Common myeloid progenitor, CD34-positive (primary cell): ENCODE measurements at regions not wholly inside any gene's neighbourhood (a gene's known extent, or its start where the extent isn't known, plus 50 kb on each side); places are given as distances from the start of the nearest gene placed in this dataset.

Source experiments
- CTCF ChIA-PET: fragments of 350-600 bp; sonication (Branson Sonifier 250); formaldehyde crosslinking; loops from one replicate; lab custom pipeline; 2021; ENCODE audit warnings: antibody characterized with exemption; lab: Charles Lee
- POLR2A ChIA-PET: fragments of 350-600 bp; sonication (Branson Sonifier 250); formaldehyde crosslinking; loops from one replicate; lab custom pipeline; 2021; ENCODE audit warnings: antibody characterized with exemption; lab: Charles Lee
- DNase-seq, 3 donors: peaks; one replicate each; pipeline versions ENCODE4 v3.0.0 to v3.0.0-alpha.2; 2013
- H3K27ac ChIP-seq, 2 experiments: 1 replicate in 1 of 2; 2 replicates in 1 of 2; pipeline ENCODE4 v1.7.0; 2013; ENCODE audit warnings: inconsistent platforms in 2 of 2, low read length in 2 of 2, mild to moderate bottlenecking in 2 of 2, low read depth in 1 of 2, moderate library complexity in 1 of 2; ENCODE audit not compliant: severe bottlenecking in 2 of 2, insufficient read depth in 1 of 2, poor library complexity in 1 of 2
- H3K27me3 ChIP-seq, 5 experiments: replicated peaks in 2 of 5; 1 replicate in 3 of 5; 2 replicates in 2 of 5; pipeline versions ENCODE4 v1.6.1 to v1.7.0; 2013; ENCODE audit warnings: low read length in 4 of 5, mild to moderate bottlenecking in 2 of 5, moderate library complexity in 2 of 5, inconsistent platforms in 1 of 5; ENCODE audit not compliant: insufficient read depth in 5 of 5, control insufficient read depth in 4 of 5
- H3K36me3 ChIP-seq, 4 experiments: 1 replicate in 2 of 4; 2 replicates in 2 of 4; pipeline versions ENCODE4 v1.6.1 to v1.7.0; 2013; ENCODE audit warnings: low read length in 3 of 4, control low read depth in 1 of 4, mild to moderate bottlenecking in 1 of 4; ENCODE audit not compliant: control insufficient read depth in 4 of 4, insufficient read depth in 4 of 4
- H3K4me1 ChIP-seq, 4 experiments: 1 replicate in 3 of 4; 2 replicates in 1 of 4; pipeline versions ENCODE4 v1.6.1 to v1.7.1; 2013; ENCODE audit warnings: low read length in 3 of 4, mild to moderate bottlenecking in 3 of 4, control low read depth in 1 of 4, inconsistent platforms in 1 of 4, moderate library complexity in 1 of 4; ENCODE audit not compliant: control insufficient read depth in 4 of 4, insufficient read depth in 4 of 4; ENCODE audit errors: control extremely low read depth in 1 of 4
- H3K4me3 ChIP-seq, 7 experiments: 1 replicate in 4 of 7; 2 replicates in 3 of 7; pipeline versions ENCODE4 v1.5.1 to v1.7.0; 2013; ENCODE audit warnings: mild to moderate bottlenecking in 7 of 7, low read length in 6 of 7, moderate library complexity in 6 of 7, inconsistent platforms in 2 of 7, low read depth in 2 of 7, control low read depth in 1 of 7; ENCODE audit not compliant: insufficient read depth in 4 of 7, control insufficient read depth in 1 of 7; ENCODE audit errors: extremely low read depth in 1 of 7
- H3K9me3 ChIP-seq, 5 experiments: 1 replicate in 4 of 5; 2 replicates in 1 of 5; pipeline versions ENCODE4 v1.6.1 to v1.7.1; 2013; ENCODE audit warnings: low read length in 4 of 5, mild to moderate bottlenecking in 2 of 5, inconsistent platforms in 1 of 5, low read depth in 1 of 5, moderate library complexity in 1 of 5; ENCODE audit not compliant: control insufficient read depth in 4 of 5, insufficient read depth in 2 of 5; ENCODE audit errors: control extremely low read depth in 1 of 5
- WGBS: methylation state at CpG from one replicate; pipeline ENCODE4 v1.1.5; 2013; ENCODE audit not compliant: insufficient coverage; 5-methylcytosine and 5-hydroxymethylcytosine counted together

DNA sequence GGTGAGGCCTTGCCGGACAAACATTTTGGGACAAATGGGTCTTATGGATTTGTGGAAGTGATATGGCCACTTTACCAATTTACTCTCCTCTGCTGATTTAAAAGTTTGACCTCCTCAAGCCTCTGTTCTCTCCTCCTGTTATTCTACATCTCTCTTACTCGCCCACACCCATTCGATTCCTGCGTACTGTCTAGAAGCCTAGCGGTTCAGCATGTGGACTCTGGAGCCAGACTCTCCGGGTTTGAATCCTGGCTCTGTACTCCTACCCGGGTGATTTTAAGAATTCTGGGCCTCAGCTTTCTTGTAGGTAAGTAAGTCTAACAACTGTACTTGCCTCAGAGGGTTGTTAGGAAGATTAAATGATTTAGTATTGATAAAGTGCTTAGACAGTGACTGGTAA, 168.6 kb upstream of the IFNG-AS1 start:
- Histone ChIP-seq H3K27me3 (no peaks in the 10 kb centered on the region), H3K27ac (no peak overlapping the region), H3K9me3 (peaks cover 0 to 7% (median 2%) of the 10 kb centered on the region in 5 experiments), H3K4me3 (no peak overlapping the region), H3K36me3 (no peaks in the 10 kb centered on the region), H3K4me1 (no peaks in the 10 kb centered on the region)
- POLR2A ChIA-PET, result no interaction called here
- DNase-seq, result no peak
- WGBS, result 100% methylated on average over 6 of the region's 7 CpGs
- CTCF ChIA-PET, result no interaction called here

GRCh38 chr12:67822826-67823225, 166.4 kb upstream of the IFNG-AS1 start:
- ChIA-PET POLR2A (no interaction called here), CTCF (no interaction called here)
- WGBS, result no CpG with 5 or more reads among the region's 1 CpG
- Histone ChIP-seq H3K27ac (no peak overlapping the region), H3K36me3 (no peaks in the 10 kb centered on the region), H3K4me1 (no peaks in the 10 kb centered on the region), H3K27me3 (no peaks in the 10 kb centered on the region), H3K9me3 (peaks cover 0 to under 1% (median 0%) of the 10 kb centered on the region in 5 experiments), H3K4me3 (no peak overlapping the region)
- no peak for DNase-seq

- Histone ChIP-seq H3K4me3 (no peak overlapping the region), H3K9me3 (no peaks in the 10 kb centered on the region), H3K36me3 (no peaks in the 10 kb centered on the region), H3K4me1 (no peaks in the 10 kb centered on the region), H3K27me3 (no peaks in the 10 kb centered on the region), H3K27ac (no peak overlapping the region)
- ChIA-PET POLR2A (no interaction called here), CTCF (no interaction called here)
- WGBS, result 85% methylated on average over 1 of the region's 2 CpGs
- no peak for DNase-seq
Observed at GRCh38 chr12:67826148-67826547, 163.1 kb upstream of the IFNG-AS1 start.

DNA sequence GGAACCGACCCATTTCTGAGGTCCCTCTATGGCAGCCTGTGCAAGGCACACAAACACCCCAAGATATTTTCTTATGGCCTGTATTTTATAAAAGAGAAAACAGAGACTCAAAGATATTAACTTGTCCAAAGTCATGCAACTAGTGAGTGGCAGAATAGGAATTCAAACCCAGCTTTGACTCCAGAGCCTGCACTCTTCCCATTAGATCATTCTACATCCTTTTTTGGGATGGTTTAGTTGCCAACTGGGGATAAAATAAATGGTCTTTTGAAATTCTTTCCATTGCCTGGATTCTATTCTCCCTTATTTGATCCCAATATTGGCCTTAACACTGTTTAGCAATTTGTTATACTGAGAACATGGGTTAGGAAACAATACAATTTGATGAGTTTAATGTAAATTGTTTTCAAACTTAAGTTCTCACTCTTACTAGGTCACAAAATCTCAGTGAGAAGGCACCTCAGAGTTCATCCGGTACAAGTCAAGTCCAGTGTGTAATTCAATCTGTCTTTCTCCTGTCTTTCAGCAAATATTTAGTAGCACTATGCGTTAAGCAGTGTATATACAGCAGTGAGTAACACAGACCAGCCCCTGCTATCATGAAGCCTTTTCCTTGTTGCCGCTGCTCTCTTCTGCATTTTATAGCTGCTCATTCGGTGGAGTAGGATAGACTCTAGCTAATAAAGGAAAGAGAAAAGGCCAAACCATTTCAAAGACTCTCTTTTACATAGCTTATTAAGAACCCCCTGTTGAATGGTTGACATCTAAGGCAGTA, 162.1 kb upstream of the IFNG-AS1 start:
- Histone ChIP-seq H3K27me3 (no peaks in the 10 kb centered on the region), H3K4me1 (no peaks in the 10 kb centered on the region), H3K27ac (no peak overlapping the region), H3K4me3 (no peak overlapping the region), H3K9me3 (no peaks in the 10 kb centered on the region), H3K36me3 (no peaks in the 10 kb centered on the region)
- DNase-seq, result no peak
- WGBS, result 100% methylated on average over 3 of the region's 5 CpGs
- ChIA-PET CTCF (no interaction called here), POLR2A (no interaction called here)

GRCh38 chr12:67827820-67828383, 161.3 kb upstream of the IFNG-AS1 start:
- H3K4me3 ChIP-seq, result no peak overlapping the region
- no peaks in the 10 kb centered on the region for H3K4me1 ChIP-seq
- H3K27ac ChIP-seq, result no peak overlapping the region
- WGBS, result 93% methylated on average over 5 of the region's 7 CpGs
- ChIA-PET CTCF (no interaction called here), POLR2A (no interaction called here)
- H3K9me3 ChIP-seq, result no peaks in the 10 kb centered on the region
- H3K36me3 ChIP-seq, result no peaks in the 10 kb centered on the region
- no peaks in the 10 kb centered on the region for H3K27me3 ChIP-seq
- DNase-seq, result no peak

DNA sequence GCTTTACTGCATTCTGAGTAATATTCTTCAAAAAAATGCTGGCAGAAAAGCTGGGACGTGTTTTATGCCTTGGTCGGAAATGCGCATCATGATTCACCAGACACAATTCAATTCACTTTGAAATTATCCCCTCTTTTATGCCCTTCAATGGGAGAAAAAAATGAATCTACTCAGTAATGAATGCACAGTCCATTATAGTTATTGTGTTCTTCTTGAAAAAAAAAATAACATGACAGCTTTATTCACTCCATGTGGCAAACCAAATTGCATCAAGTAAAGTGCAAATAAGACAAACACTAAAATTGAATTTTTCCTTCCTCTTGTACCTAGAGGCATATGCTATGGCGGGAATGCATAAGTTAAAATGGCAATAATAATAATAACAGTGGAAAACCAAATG, 159.4 kb upstream of the IFNG-AS1 start:
- no peaks in the 10 kb centered on the region for H3K36me3 ChIP-seq
- H3K9me3 ChIP-seq, result no peaks in the 10 kb centered on the region
- no peak overlapping the region for H3K27ac ChIP-seq
- no peak overlapping the region for H3K4me3 ChIP-seq
- WGBS, result 100% methylated on average over 3 of the region's 4 CpGs
- DNase-seq, result no peak
- CTCF ChIA-PET, result no interaction called here
- POLR2A ChIA-PET, result no interaction called here
- H3K27me3 ChIP-seq, result no peaks in the 10 kb centered on the region
- H3K4me1 ChIP-seq, result no peaks in the 10 kb centered on the region

- Histone ChIP-seq H3K36me3 (no peaks in the 10 kb centered on the region), H3K27me3 (no peaks in the 10 kb centered on the region), H3K27ac (no peak overlapping the region), H3K9me3 (peaks cover 0 to 5% (median 0%) of the 10 kb centered on the region in 5 experiments), H3K4me3 (no peak overlapping the region), H3K4me1 (no peaks in the 10 kb centered on the region)
- ChIA-PET CTCF (no interaction called here), POLR2A (no interaction called here)
- 100% methylated on average over 1 of the region's 2 CpGs for WGBS
- no peak for DNase-seq
Observed at GRCh38 chr12:67832155-67832554, 157.1 kb upstream of the IFNG-AS1 start.
